SKM-1 treated with dmso at 0.1 percent for 144 hours (cell line): ENCODE measurements at regions not wholly inside any gene's neighbourhood (a gene's known extent, or its start where the extent isn't known, plus 50 kb on each side); places are given as distances from the start of the nearest gene placed in this dataset.

Source experiments
- DNase-seq: peaks from one replicate; lab custom pipeline; 2025; ENCODE audit not compliant: unreplicated experiment; lab: John Stamatoyannopoulos, UW

GRCh38 chr12:111160350-111161241 is 208.3 kb downstream of the PHETA1 start:
- DNase-seq, result no peak

GRCh38 chr12:111158992-111159391 is 209.9 kb downstream of the PHETA1 start:
- no peak for DNase-seq

DNA sequence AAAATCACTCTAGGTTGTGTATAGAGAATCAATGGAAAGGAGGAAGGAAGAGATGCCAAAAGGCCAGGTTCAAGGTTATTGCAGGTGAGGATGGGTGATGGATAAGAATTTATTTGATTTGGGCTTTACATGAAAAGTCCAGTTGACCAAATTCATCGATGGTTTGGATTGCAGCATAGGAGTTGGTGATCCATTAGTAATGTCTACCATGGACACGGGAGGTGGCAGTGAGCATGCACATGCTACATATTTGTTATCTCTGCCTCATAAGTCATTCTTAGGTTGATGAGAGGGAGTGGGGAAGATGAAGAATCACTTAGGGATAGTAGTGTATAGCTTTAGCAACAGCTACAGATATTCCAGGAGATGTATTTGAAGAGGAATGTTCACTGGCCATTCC is 211.4 kb downstream of the PHETA1 start:
- DNase-seq, result no peak

- DNase-seq, result no peak
Observed at GRCh38 chr12:111156304-111156703, 212.6 kb downstream of the PHETA1 start.

- DNase-seq, result no peak
Observed at GRCh38 chr12:111155521-111155920, 213.4 kb downstream of the PHETA1 start.

DNA sequence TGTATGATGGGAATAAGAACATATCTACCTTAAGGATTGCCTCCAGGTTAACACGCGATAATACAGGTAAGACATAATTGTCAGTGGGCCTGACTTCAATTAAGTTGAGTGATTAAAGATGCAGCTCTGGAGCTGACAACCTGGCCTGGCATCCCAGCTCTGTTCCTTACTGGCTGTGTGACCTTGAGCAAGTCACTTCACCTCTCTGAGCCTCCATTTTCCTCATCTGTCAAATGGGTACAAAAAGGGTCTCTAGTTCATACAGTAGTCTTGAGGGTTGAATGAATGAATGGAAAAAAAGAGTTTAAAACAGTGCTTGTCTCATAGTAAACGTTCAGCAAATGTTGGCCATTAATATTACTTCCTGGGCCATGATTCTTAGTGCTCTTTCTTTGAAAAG is 213.9 kb downstream of the PHETA1 start:
- DNase-seq, result no peak

DNA sequence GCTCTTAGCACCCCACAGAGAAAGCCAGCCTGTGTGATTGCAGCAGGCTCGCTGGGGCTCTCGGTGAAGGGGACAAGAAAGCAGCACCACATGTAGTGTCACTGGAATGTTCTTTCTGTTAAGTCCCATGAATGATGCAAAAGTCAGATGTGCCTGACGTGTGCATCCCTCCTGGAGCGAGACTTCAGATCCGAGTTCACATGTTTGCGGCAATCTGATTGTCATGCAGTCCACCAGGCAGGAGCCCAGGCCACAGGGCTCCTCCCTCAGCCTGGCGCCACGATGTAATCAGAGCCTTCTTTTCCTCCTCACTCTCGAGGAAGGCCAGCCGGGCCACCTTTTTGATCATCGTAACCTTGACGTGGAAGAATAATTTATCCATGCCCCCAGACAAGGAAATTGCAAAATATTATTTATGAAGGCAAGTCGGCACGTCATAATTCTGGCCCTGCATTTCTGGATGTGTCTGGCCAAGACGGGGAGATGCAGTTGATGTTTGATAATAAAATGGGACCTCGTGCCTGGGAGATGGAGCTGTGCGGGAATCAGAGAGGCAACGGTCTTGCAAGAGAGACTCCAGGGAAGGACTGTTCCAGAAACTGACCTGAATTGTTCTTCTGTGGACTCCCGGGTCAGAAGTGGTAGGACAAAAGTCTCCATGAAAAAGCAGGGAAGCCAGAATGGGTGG is 214.6 kb downstream of the PHETA1 start:
- DNase-seq, result no peak

- DNase-seq, result no peak
Observed at GRCh38 chr12:111152561-111152960, 216.3 kb downstream of the PHETA1 start.

DNA sequence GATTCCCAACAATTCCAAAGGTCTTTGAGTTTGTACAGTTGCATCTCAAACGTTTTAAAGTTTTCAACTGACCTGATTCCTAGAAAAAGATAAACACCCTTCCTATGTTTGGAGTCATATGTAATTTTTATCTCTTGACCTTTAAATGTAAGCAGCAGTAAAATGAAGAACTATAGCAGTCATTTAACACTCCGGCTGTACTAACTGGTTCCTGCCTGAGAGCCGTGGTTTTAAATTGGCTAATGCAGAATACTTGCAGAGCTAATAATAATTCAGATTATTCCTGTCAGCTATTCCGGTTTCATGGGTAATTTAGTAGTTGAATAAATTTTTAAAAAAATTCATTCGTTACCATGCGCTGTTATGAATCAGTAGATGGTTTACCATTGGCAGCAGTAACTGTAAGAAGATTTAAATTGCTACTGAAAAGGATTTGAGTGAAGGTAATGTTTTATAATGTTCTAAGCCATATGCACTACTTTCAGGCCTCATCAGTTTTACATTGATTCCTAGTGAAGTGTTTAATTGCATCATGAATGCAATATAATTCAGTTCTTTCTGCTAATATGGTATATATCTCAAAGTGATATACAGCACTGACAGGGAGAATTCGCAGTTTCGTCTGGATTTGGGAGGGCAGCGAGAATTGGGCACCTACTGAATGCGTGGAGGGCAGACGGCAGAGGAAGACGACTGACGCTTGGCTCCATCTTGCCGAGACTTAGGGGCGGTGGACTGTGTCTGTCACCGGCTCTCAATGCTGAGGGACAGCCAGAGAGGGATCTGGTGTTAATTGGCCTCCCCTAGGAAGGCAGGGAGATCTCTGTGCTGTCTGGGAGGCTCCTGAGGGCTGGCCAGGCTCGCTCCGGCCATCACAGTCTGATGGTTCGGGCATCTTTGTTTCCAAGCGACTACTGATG is 217.7 kb downstream of the PHETA1 start:
- DNase-seq, result no peak

DNA sequence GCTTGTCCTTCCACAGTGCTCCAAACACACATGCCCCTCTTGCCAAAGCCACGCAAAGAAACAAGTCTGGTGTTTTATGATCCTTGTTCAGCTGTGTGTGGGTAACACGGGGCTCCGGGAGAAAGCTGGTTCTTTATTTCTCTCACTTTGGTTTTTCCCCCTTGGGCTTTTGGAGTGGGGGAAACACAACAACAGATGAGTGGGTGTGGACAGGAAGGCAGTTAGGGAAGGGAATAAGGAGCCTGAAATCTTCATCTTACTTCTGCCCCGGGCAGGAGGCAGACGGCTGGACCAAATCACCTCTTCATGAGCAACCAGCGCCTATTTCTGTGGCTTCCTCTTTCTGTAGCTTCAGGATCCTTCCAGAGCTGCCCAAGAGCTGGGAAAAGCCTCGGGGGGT is 218.5 kb downstream of the PHETA1 start:
- DNase-seq, result no peak

GRCh38 chr12:111149299-111149698 is 219.6 kb downstream of the PHETA1 start:
- no peak for DNase-seq

- no peak for DNase-seq
Observed at GRCh38 chr12:111148005-111148404, 220.9 kb downstream of the PHETA1 start.

DNA sequence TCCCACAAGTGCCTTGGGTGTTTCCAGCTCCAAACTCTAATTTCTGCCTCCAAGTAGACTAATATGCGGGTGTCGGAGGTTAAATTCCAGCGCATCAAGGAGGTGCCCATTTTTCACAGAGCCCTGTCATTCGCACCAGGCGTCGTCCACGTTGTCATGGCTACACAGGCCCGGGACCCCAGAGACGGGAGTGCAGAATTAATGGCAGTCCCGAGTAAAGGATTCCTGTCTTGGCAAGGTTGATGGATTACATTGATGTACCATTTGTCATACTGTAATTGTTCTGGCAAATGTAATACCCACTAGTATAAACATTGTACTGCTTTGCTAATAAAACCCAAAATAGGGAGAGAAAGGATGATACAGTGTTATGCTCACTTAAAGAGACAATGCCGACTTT is 222.9 kb upstream of the MYL2 start:
- no peak for DNase-seq

DNA sequence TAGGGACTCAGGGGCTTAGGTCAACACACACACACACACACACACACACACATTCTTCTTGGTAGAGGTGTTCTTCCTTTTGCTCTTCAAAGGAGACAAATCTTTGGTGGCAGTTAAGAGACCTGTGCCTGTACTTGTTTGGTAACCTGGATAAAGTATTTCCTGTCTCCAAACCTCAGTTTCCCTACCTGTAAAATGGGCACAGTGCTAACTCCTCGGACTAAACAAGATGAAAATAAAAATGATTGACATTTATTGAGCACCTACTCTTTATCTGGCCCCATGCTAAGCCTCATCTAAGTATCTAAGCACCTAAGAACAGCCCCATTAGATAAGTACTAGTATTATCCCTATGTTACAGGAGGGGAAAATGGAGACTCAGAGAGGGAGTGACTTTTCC is 220.8 kb upstream of the MYL2 start:
- no peak for DNase-seq

GRCh38 chr12:111138016-111138415 is 217.6 kb upstream of the MYL2 start:
- DNase-seq, result no peak

DNA sequence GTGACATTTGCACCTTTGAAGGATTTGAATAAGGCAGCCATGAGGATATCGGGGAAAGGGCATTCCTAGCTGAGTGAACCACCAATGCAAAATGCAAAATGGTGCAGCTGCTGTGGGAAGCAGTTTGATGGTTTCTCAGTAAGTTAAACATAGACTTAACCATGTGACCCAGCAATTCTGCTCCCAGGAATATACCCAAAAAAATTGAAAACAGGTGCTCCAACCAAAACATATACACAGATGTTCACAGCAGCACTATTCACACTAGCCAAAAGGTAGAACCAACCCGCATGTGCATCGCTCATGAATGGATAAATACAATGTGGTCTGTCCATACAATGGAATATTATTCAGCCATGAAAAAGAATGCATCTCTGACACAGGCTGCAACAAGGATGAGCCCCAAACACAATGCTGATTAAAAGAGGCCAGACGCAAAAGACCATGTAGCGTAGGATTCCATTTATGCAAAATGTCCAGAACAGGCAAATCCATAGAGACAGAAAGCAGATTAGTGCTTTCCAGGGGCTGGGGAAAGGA is 215.0 kb upstream of the MYL2 start:
- no peak for DNase-seq

DNA sequence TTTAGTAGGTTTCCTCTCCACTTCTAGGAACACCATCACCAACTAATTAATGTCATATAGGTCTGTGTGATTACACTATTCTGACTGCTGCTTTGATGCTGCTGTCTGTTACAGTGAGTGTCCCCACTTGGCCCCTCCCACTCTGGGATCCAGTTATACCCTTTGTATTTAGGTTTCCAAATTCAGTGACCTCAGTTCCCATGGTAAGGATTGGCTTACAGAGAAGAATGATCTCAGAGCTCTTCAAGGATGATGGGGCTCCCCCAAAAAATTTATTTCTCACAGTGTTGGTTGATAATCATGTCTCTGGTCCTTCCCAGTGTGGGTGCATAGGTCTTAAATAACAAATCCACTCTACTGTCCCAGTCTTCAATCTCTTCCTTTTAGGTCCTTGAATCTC is 210.0 kb upstream of the MYL2 start:
- DNase-seq, result no peak

GRCh38 chr12:111129149-111129767 is 208.9 kb upstream of the MYL2 start:
- no peak for DNase-seq

GRCh38 chr12:111126331-111126730 is 206.0 kb upstream of the MYL2 start:
- DNase-seq, result peak; percentile 2

DNA sequence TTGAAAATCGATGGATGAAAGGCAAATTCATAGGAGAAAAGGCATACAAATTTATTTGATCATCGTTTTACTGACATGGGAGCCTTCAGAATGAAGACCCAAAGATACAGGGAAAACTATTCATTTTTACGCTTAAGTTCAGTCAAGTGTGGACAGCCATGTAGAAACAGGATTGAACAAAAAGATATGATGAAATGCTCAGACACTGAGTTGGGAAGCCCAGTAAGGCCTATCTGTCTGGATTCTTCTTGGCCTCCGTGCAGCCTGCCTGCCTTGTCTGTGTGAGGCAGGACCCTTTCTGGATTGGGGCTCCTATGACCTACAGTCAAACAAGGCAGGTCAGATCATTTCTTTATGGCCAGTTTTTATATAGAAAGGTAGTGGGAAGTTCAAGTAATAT is 203.8 kb upstream of the MYL2 start:
- no peak for DNase-seq

GRCh38 chr12:111123390-111123789 is 203.0 kb upstream of the MYL2 start:
- no peak for DNase-seq
